NCI-H510A treated with DMSO at 0.1 percent for 48 hours (cell line): ENCODE measurements at regions not wholly inside any gene's neighbourhood (a gene's known extent, or its start where the extent isn't known, plus 50 kb on each side); places are given as distances from the start of the nearest gene placed in this dataset.

ENCODE experiments used
- DNase-seq: peaks from one replicate; lab custom pipeline; 2025; lab: John Stamatoyannopoulos, UW

GRCh38 chr15:85941186-85941855 lies 138.3 kb upstream of the AGBL1 start:
- no peak for DNase-seq

GRCh38 chr15:85942632-85943031 lies 137.0 kb upstream of the AGBL1 start:
- DNase-seq = no peak

GRCh38 chr15:85943151-85943550 lies 136.5 kb upstream of the AGBL1 start:
- DNase-seq = no peak

- no peak for DNase-seq
Observed at GRCh38 chr15:85943791-85944190, 135.9 kb upstream of the AGBL1 start.

GRCh38 chr15:85947021-85947420 lies 132.7 kb upstream of the AGBL1 start:
- DNase-seq = no peak

- no peak for DNase-seq
Observed at GRCh38 chr15:85947936-85948335, 131.7 kb upstream of the AGBL1 start.

- no peak for DNase-seq
Observed at GRCh38 chr15:85950101-85950500, 129.6 kb upstream of the AGBL1 start.

- no peak for DNase-seq
Observed at GRCh38 chr15:85954586-85954985, 125.1 kb upstream of the AGBL1 start.

- no peak for DNase-seq
Observed at GRCh38 chr15:85955501-85956391, 123.9 kb upstream of the AGBL1 start.

- DNase-seq = no peak
Observed at GRCh38 chr15:85956532-85957275, 123.0 kb upstream of the AGBL1 start.

GRCh38 chr15:85959611-85960010 lies 120.1 kb upstream of the AGBL1 start:
- DNase-seq = no peak

- no peak for DNase-seq
Observed at GRCh38 chr15:85960381-85960780, 119.3 kb upstream of the AGBL1 start.

GRCh38 chr15:85961821-85962220 lies 117.8 kb upstream of the AGBL1 start:
- no peak for DNase-seq

- DNase-seq = no peak
Observed at GRCh38 chr15:85963262-85963760, 116.4 kb upstream of the AGBL1 start.

- DNase-seq = no peak
Observed at GRCh38 chr15:85964471-85964870, 115.2 kb upstream of the AGBL1 start.

- no peak for DNase-seq
Observed at GRCh38 chr15:85967553-85967952, 112.1 kb upstream of the AGBL1 start.

- no peak for DNase-seq
Observed at GRCh38 chr15:85972805-85973540, 106.7 kb upstream of the AGBL1 start.

- no peak for DNase-seq
Observed at GRCh38 chr15:85973584-85974347, 105.9 kb upstream of the AGBL1 start.

- DNase-seq = no peak
Observed at GRCh38 chr15:85974348-85974705, 105.3 kb upstream of the AGBL1 start.

GRCh38 chr15:85974742-85975141 lies 104.9 kb upstream of the AGBL1 start:
- DNase-seq = no peak

GRCh38 chr15:85976102-85976501 lies 103.6 kb upstream of the AGBL1 start:
- DNase-seq = no peak
